ENCODE measurements at regions not wholly inside any gene's neighbourhood (a gene's known extent, or its start where the extent isn't known, plus 50 kb on each side); places are given as distances from the start of the nearest gene placed in this dataset.

DNA sequence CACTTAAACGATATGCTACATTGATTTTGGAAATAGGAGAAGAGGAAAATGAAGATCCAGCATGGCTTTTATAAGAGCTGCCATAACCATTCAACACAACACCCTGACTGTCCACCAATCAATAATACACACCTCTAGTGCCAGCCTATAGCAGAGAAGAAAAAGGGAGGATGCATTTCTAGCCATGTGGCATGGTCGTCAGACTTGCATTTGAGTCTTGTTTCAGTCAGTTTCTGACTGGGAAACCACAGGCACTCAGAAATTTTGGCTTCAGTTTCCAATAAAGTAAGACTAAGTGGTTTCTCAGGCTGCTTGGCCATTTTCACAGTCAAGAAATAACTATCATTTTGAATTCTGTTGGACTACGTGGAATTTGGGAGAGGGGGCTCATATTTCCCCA, 523.5 kb upstream of the LRRC4C start:
- no peak overlapping the region for H3K27ac ChIP-seq
- H3K4me1 ChIP-seq (ENCODE audit: low read depth), result no peaks in the 10 kb centered on the region
- no peak overlapping the region for H3K4me3 ChIP-seq
- TF ChIP-seq, protein P1, sequence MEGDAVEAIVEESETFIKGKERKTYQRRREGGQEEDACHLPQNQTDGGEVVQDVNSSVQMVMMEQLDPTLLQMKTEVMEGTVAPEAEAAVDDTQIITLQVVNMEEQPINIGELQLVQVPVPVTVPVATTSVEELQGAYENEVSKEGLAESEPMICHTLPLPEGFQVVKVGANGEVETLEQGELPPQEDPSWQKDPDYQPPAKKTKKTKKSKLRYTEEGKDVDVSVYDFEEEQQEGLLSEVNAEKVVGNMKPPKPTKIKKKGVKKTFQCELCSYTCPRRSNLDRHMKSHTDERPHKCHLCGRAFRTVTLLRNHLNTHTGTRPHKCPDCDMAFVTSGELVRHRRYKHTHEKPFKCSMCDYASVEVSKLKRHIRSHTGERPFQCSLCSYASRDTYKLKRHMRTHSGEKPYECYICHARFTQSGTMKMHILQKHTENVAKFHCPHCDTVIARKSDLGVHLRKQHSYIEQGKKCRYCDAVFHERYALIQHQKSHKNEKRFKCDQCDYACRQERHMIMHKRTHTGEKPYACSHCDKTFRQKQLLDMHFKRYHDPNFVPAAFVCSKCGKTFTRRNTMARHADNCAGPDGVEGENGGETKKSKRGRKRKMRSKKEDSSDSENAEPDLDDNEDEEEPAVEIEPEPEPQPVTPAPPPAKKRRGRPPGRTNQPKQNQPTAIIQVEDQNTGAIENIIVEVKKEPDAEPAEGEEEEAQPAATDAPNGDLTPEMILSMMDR (IDR thresholded peaks at IDR 0.05; ENCODE audit: low read depth, low read length), result no peak
- H3K27me3 ChIP-seq, result no peaks in the 10 kb centered on the region
- H3K9me3 ChIP-seq (ENCODE audit: low read depth), result no peaks in the 10 kb centered on the region
- H3K36me3 ChIP-seq, result no peaks in the 10 kb centered on the region
- DNase-seq (ENCODE audit: low read depth in 1 of 2, low spot score in 1 of 2), result no peak

DNA sequence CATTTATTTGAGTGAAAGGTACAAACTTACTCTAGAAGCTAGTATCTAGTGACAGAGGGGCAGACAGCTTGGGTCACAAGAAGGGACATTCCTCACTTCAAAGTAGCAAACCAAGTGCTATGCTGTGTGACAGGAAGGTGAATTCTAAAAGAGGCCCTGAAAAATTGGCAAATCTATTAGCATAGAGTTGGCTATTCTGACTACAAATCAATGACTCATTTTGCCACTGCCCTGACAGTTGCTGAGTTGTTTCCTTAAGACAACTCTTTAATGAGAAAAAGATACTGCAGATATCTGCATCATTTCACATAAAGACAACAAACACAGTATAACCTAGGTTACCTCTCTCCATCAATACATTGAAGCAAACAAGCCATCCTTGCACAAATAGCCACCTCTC, 524.0 kb upstream of the LRRC4C start:
- H3K36me3 ChIP-seq, result no peaks in the 10 kb centered on the region
- DNase-seq (ENCODE audit: low read depth in 1 of 2, low spot score in 1 of 2), result no peak
- no peak overlapping the region for H3K4me3 ChIP-seq
- no peaks in the 10 kb centered on the region for H3K27me3 ChIP-seq
- H3K4me1 ChIP-seq (ENCODE audit: low read depth), result no peaks in the 10 kb centered on the region
- no peaks in the 10 kb centered on the region for H3K9me3 ChIP-seq (ENCODE audit: low read depth)
- TF ChIP-seq, protein P1 (IDR thresholded peaks at IDR 0.05; ENCODE audit: low read depth, low read length), result no peak
- no peak overlapping the region for H3K27ac ChIP-seq

DNA sequence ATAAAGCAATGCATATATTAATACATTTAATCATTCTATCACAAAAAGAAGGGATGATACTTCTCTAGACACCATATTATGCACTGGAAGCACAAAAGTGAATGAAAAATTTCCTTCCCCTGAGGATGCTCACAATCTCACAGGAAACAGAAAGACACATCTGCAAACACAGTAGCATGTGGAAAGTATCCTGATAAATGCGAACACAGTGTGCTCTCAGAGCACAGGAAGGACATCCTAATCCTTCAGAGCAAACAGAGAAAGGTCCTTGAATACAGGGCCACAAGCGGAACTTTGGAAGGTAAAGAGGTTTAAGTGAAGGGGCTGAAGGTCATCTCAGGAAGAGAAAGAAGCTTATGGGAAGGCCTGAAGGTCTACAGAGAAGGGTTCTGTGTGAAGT, 524.6 kb upstream of the LRRC4C start:
- H3K9me3 ChIP-seq (ENCODE audit: low read depth), result no peaks in the 10 kb centered on the region
- no peaks in the 10 kb centered on the region for H3K4me1 ChIP-seq (ENCODE audit: low read depth)
- H3K4me3 ChIP-seq, result no peak overlapping the region
- no peak for DNase-seq (ENCODE audit: low read depth in 1 of 2, low spot score in 1 of 2)
- TF ChIP-seq, protein P1 (IDR thresholded peaks at IDR 0.05; ENCODE audit: low read depth, low read length), result no peak
- H3K27me3 ChIP-seq, result no peaks in the 10 kb centered on the region
- H3K36me3 ChIP-seq, result no peaks in the 10 kb centered on the region
- H3K27ac ChIP-seq, result no peak overlapping the region

DNA sequence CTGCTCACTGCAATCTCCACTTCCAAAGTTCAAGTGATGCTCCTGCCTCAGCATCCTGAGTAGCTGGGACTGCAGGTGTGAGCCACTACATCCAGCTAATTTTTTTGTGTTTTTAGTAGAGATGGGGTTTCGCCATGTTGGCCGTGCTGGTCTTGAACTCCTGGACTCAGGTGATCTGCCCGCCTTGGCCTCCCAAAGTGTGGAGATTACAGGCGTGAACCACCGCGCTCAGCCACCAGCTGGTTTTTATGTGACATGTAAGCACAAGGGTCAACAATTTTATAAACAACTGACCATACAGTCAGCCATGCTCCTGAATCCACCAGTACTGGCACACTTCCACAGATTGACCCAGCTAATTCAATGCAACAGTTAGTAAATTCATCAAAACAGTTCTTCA, 526.3 kb upstream of the LRRC4C start:
- DNase-seq (ENCODE audit: low read depth in 1 of 2, low spot score in 1 of 2), result no peak
- Histone ChIP-seq H3K27ac (no peak overlapping the region), H3K4me3 (no peak overlapping the region), H3K9me3 (ENCODE audit: low read depth) (no peaks in the 10 kb centered on the region), H3K27me3 (no peaks in the 10 kb centered on the region), H3K4me1 (ENCODE audit: low read depth) (no peaks in the 10 kb centered on the region), H3K36me3 (no peaks in the 10 kb centered on the region)
- TF ChIP-seq, protein P1 (IDR thresholded peaks at IDR 0.05; ENCODE audit: low read depth, low read length), result no peak

DNA sequence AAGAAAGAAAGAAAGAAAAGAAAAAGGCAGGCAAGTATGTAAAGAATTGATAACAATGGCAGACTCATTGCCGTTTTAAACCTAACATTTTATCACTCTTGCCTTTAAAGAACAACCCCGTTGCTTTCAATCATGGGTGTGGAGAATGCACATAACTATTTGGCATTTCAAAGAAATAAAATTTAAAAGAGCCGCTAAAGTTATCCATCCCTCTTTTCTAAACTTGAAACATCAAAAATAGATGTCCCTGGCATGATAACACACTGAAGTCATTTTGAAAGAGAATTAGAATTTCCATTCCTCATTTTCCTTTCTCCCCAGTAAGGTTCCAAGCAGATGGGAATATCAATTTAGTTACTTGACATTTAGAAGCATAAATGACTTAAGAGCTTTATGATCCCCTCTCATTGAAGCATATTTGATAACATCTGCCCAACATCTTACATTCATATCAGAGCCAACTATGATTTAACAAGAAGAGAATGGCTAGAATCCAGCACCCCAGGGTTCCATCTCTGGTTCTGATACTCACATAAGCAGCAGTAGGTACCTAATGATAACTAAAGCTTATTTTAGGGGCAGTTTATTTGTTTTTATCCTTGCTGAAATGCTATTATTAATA, 529.6 kb upstream of the LRRC4C start:
- Histone ChIP-seq H3K27ac (no peak overlapping the region), H3K27me3 (no peaks in the 10 kb centered on the region), H3K4me1 (ENCODE audit: low read depth) (no peaks in the 10 kb centered on the region), H3K36me3 (no peaks in the 10 kb centered on the region), H3K4me3 (no peak overlapping the region), H3K9me3 (ENCODE audit: low read depth) (no peaks in the 10 kb centered on the region)
- TF ChIP-seq, protein P1 (IDR thresholded peaks at IDR 0.05; ENCODE audit: low read depth, low read length), result no peak
- DNase-seq (ENCODE audit: low read depth in 1 of 2, low spot score in 1 of 2), result no peak

Data from cardiac muscle cell (in vitro differentiated cells and primary cell).